ENCODE measurements at regions not wholly inside any gene's neighbourhood (a gene's known extent, or its start where the extent isn't known, plus 50 kb on each side); places are given as distances from the start of the nearest gene placed in this dataset.

- H3K27ac ChIP-seq (ENCODE audit: low read depth, low read length), result no peak overlapping the region
- H3K79me2 ChIP-seq (ENCODE audit: insufficient read depth, low read length), result no peaks in the 10 kb centered on the region
- H4K20me1 ChIP-seq (ENCODE audit: insufficient read depth, low read length), result no peaks in the 10 kb centered on the region
- no peaks in the 10 kb centered on the region for H3K9me3 ChIP-seq (ENCODE audit: low read depth, low read length)
- no peak overlapping the region for H2AFZ ChIP-seq (ENCODE audit: low read length)
- DNase-seq (ENCODE audit: insufficient read length, low spot score, missing footprints), result no peak
- H3K4me3 ChIP-seq (ENCODE audit: insufficient read depth, low read length), result no peak overlapping the region
- TF ChIP-seq, protein P1, sequence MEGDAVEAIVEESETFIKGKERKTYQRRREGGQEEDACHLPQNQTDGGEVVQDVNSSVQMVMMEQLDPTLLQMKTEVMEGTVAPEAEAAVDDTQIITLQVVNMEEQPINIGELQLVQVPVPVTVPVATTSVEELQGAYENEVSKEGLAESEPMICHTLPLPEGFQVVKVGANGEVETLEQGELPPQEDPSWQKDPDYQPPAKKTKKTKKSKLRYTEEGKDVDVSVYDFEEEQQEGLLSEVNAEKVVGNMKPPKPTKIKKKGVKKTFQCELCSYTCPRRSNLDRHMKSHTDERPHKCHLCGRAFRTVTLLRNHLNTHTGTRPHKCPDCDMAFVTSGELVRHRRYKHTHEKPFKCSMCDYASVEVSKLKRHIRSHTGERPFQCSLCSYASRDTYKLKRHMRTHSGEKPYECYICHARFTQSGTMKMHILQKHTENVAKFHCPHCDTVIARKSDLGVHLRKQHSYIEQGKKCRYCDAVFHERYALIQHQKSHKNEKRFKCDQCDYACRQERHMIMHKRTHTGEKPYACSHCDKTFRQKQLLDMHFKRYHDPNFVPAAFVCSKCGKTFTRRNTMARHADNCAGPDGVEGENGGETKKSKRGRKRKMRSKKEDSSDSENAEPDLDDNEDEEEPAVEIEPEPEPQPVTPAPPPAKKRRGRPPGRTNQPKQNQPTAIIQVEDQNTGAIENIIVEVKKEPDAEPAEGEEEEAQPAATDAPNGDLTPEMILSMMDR (IDR thresholded peaks at IDR 0.05; ENCODE audit: extremely low read depth, low read depth, low read length), result no peak
- H3K4me1 ChIP-seq (ENCODE audit: insufficient read depth, low read length), result no peaks in the 10 kb centered on the region
- no peak overlapping the region for H3K4me2 ChIP-seq (ENCODE audit: insufficient read depth, low read length)
- H3K27me3 ChIP-seq (ENCODE audit: insufficient read depth, low read length), result no peaks in the 10 kb centered on the region
- no peaks in the 10 kb centered on the region for H3K36me3 ChIP-seq (ENCODE audit: insufficient read depth, low read length)
Observed at GRCh38 chr13:90833951-90834350, 513.5 kb upstream of the MIR17HG start.

GRCh38 chr13:90834700-90835099 lies 512.8 kb upstream of the MIR17HG start:
- H4K20me1 ChIP-seq (ENCODE audit: insufficient read depth, low read length), result no peaks in the 10 kb centered on the region

DNA sequence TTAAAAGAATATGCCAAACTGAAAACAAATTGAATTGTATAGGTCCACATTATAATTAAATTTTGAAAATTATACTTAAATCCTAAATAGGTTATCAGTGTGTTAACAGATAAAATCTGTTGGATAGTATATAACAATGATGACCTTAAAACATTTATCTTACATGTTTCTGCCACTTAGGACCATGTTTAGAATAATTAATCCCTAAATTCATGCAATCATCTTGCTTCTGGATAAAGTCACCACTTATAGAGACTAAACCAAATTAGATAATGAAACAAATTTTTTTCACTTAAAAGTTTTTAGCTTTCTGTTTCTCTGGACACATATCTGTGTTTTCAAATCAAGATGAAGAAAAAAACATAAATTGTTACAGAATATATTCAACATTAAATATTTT lies 511.7 kb upstream of the MIR17HG start:
- no peaks in the 10 kb centered on the region for H3K36me3 ChIP-seq (ENCODE audit: insufficient read depth, low read length)
- H3K4me3 ChIP-seq (ENCODE audit: insufficient read depth, low read length), result no peak overlapping the region
- no peaks in the 10 kb centered on the region for H3K9me3 ChIP-seq (ENCODE audit: low read depth, low read length)
- no peak for DNase-seq (ENCODE audit: insufficient read length, low spot score, missing footprints)
- no peaks in the 10 kb centered on the region for H3K4me1 ChIP-seq (ENCODE audit: insufficient read depth, low read length)
- TF ChIP-seq, protein P1 (IDR thresholded peaks at IDR 0.05; ENCODE audit: extremely low read depth, low read depth, low read length), result no peak
- no peak overlapping the region for H3K27ac ChIP-seq (ENCODE audit: low read depth, low read length)
- H4K20me1 ChIP-seq (ENCODE audit: insufficient read depth, low read length), result no peaks in the 10 kb centered on the region
- H3K79me2 ChIP-seq (ENCODE audit: insufficient read depth, low read length), result no peaks in the 10 kb centered on the region
- no peaks in the 10 kb centered on the region for H3K27me3 ChIP-seq (ENCODE audit: insufficient read depth, low read length)
- H2AFZ ChIP-seq (ENCODE audit: low read length), result no peak overlapping the region
- no peak overlapping the region for H3K4me2 ChIP-seq (ENCODE audit: insufficient read depth, low read length)

More at GRCh38 chr13:90834700-90835099, 512.8 kb upstream of the MIR17HG start:
- Histone ChIP-seq H3K79me2 (ENCODE audit: insufficient read depth, low read length) (no peaks in the 10 kb centered on the region), H3K4me1 (ENCODE audit: insufficient read depth, low read length) (no peaks in the 10 kb centered on the region), H3K4me2 (ENCODE audit: insufficient read depth, low read length) (no peak overlapping the region), H2AFZ (ENCODE audit: low read length) (no peak overlapping the region), H3K4me3 (ENCODE audit: insufficient read depth, low read length) (no peak overlapping the region), H3K9me3 (ENCODE audit: low read depth, low read length) (no peaks in the 10 kb centered on the region), H3K27ac (ENCODE audit: low read depth, low read length) (no peak overlapping the region), H3K36me3 (ENCODE audit: insufficient read depth, low read length) (no peaks in the 10 kb centered on the region), H3K27me3 (ENCODE audit: insufficient read depth, low read length) (no peaks in the 10 kb centered on the region)
- TF ChIP-seq, protein P1 (IDR thresholded peaks at IDR 0.05; ENCODE audit: extremely low read depth, low read depth, low read length), result no peak
- no peak for DNase-seq (ENCODE audit: insufficient read length, low spot score, missing footprints)

GRCh38 chr13:90838317-90838960 lies 509.0 kb upstream of the MIR17HG start:
- H3K4me1 ChIP-seq (ENCODE audit: insufficient read depth, low read length), result no peaks in the 10 kb centered on the region
- no peak overlapping the region for H3K27ac ChIP-seq (ENCODE audit: low read depth, low read length)
- H3K4me2 ChIP-seq (ENCODE audit: insufficient read depth, low read length), result no peak overlapping the region
- TF ChIP-seq, protein P1 (IDR thresholded peaks at IDR 0.05; ENCODE audit: extremely low read depth, low read depth, low read length), result no peak
- no peak for DNase-seq (ENCODE audit: insufficient read length, low spot score, missing footprints)
- H3K79me2 ChIP-seq (ENCODE audit: insufficient read depth, low read length), result no peaks in the 10 kb centered on the region
- no peak overlapping the region for H3K4me3 ChIP-seq (ENCODE audit: insufficient read depth, low read length)
- no peaks in the 10 kb centered on the region for H3K36me3 ChIP-seq (ENCODE audit: insufficient read depth, low read length)
- no peak overlapping the region for H2AFZ ChIP-seq (ENCODE audit: low read length)
- no peaks in the 10 kb centered on the region for H3K9me3 ChIP-seq (ENCODE audit: low read depth, low read length)
- no peaks in the 10 kb centered on the region for H3K27me3 ChIP-seq (ENCODE audit: insufficient read depth, low read length)
- no peaks in the 10 kb centered on the region for H4K20me1 ChIP-seq (ENCODE audit: insufficient read depth, low read length)

Measured in osteoblast (primary cell).